IMR-90 (cell line): ENCODE measurements at regions not wholly inside any gene's neighbourhood (a gene's known extent, or its start where the extent isn't known, plus 50 kb on each side); places are given as distances from the start of the nearest gene placed in this dataset.

Experiments used
- ATAC-seq: fragments of 200-7000 bp; cut with Tn5 transposase; 2 replicates; pipeline ENCODE4 v1.9.1; 2020; ENCODE audit warnings: low read depth, mild to moderate bottlenecking, moderate library complexity
- BruUV-seq: library from RNA; stranded (reverse); fragments of 400-500 nt; replicated peaks from 2 replicates; lab custom pipeline; 2021; lab: Mats Ljungman, UMichigan
- CTCF ChIA-PET: fragments of 300-600 bp; formaldehyde crosslinking; extraction: SDS; loops from one replicate; lab custom pipeline; 2021; ENCODE audit warnings: antibody characterized with exemption; lab: Yijun Ruan, JAX
- POLR2A ChIA-PET: fragments of 300-600 bp; sonication (Branson Sonifier 250); formaldehyde crosslinking; loops from one replicate; lab custom pipeline; 2022; ENCODE audit warnings: antibody characterized with exemption; ENCODE audit not compliant: unreplicated experiment; lab: Charles Lee
- DNase-seq: peaks from one replicate; pipeline ENCODE4 v3.0.0; 2013
- H2AFZ ChIP-seq: replicated peaks from 2 replicates; pipeline ENCODE3; 2013; ENCODE audit warnings: low read length, mild to moderate bottlenecking; ENCODE audit not compliant: poor library complexity
- H2AK5ac ChIP-seq: 2 replicates; pipeline ENCODE4 v1.6.1; 2013; ENCODE audit warnings: low read depth, low read length, inconsistent platforms
- H2AK9ac ChIP-seq: replicated peaks from 2 replicates; pipeline ENCODE3; 2013; ENCODE audit warnings: mild to moderate bottlenecking, low read depth, low read length, moderate library complexity; ENCODE audit not compliant: poor library complexity
- H2BK120ac ChIP-seq: 2 replicates; pipeline ENCODE4 v1.6.1; 2013; ENCODE audit warnings: low read depth, low read length, inconsistent platforms
- H2BK15ac ChIP-seq: 3 replicates; pipeline ENCODE4 v1.6.1; 2013; ENCODE audit warnings: low read depth, low read length, inconsistent platforms
- H2BK20ac ChIP-seq: 2 replicates; pipeline ENCODE4 v1.6.1; 2013; ENCODE audit warnings: low read depth, mild to moderate bottlenecking, inconsistent platforms, low read length, moderate library complexity
- H2BK5ac ChIP-seq: 2 replicates; pipeline ENCODE4 v1.6.1; 2013; ENCODE audit warnings: mild to moderate bottlenecking, low read depth, low read length, inconsistent platforms; ENCODE audit not compliant: poor library complexity, severe bottlenecking
- H3K14ac ChIP-seq: replicated peaks from 2 replicates; pipeline ENCODE4 v1.6.1; 2013; ENCODE audit warnings: low read depth, low read length, inconsistent platforms
- H3K18ac ChIP-seq: 2 replicates; pipeline ENCODE4 v1.6.1; 2013; ENCODE audit warnings: low read depth, low read length, control low read depth
- H3K23ac ChIP-seq: 2 replicates; pipeline ENCODE4 v1.6.1; 2013; ENCODE audit warnings: low read depth, low read length, inconsistent platforms
- H3K27ac ChIP-seq: 2 replicates; pipeline ENCODE4 v1.5.1; 2013; ENCODE audit warnings: mild to moderate bottlenecking, control low read depth, low read length; ENCODE audit not compliant: insufficient read depth
- H3K27me3 ChIP-seq: 2 replicates; pipeline ENCODE4 v1.6.1; 2013; ENCODE audit warnings: low read length; ENCODE audit not compliant: control insufficient read depth, insufficient read depth
- H3K36me3 ChIP-seq: 2 replicates; pipeline ENCODE4 v1.6.1; 2013; ENCODE audit warnings: low read length, mixed read lengths; ENCODE audit not compliant: control insufficient read depth, insufficient read depth
- H3K4ac ChIP-seq: 2 replicates; pipeline ENCODE4 v1.6.1; 2013; ENCODE audit warnings: low read depth, low read length, inconsistent platforms
- H3K4me1 ChIP-seq: 2 replicates; pipeline ENCODE4 v1.6.1; 2013; ENCODE audit warnings: low read length, mixed read lengths; ENCODE audit not compliant: control insufficient read depth, insufficient read depth
- H3K4me2 ChIP-seq: 2 replicates; pipeline ENCODE4 v1.6.1; 2013; ENCODE audit warnings: low read depth, mild to moderate bottlenecking, control low read depth, low read length, moderate library complexity
- H3K4me3 ChIP-seq: 2 replicates; pipeline ENCODE4 v1.5.1; 2013; ENCODE audit warnings: low read depth, mild to moderate bottlenecking, control low read depth, low read length, moderate library complexity; ENCODE audit not compliant: insufficient read depth
- H3K56ac ChIP-seq: 2 replicates; pipeline ENCODE4 v1.6.1; 2013; ENCODE audit warnings: low read length, inconsistent platforms; ENCODE audit not compliant: insufficient read depth; ENCODE audit errors: extremely low read depth
- H3K79me1 ChIP-seq, 2 experiments: 2 replicates each; pipeline ENCODE4 v1.6.1; 2013; ENCODE audit warnings: low read length in 2 of 2, inconsistent platforms in 1 of 2, low read depth in 1 of 2
- H3K9ac ChIP-seq: 2 replicates; pipeline ENCODE4 v1.6.1; 2013; ENCODE audit warnings: low read depth, low read length, control low read depth
- H3K9me1 ChIP-seq: 2 replicates; pipeline ENCODE4 v1.6.1; 2013; ENCODE audit warnings: low read length, inconsistent platforms; ENCODE audit not compliant: insufficient read depth
- H3K9me3 ChIP-seq: 2 replicates; pipeline ENCODE4 v1.6.1; 2013; ENCODE audit warnings: low read length; ENCODE audit not compliant: control insufficient read depth, insufficient read depth
- H4K20me1 ChIP-seq: 2 replicates; pipeline ENCODE4 v1.6.1; 2013; ENCODE audit warnings: low read length, inconsistent platforms; ENCODE audit not compliant: insufficient read depth
- H4K5ac ChIP-seq: 2 replicates; pipeline ENCODE4 v1.6.1; 2013; ENCODE audit warnings: mild to moderate bottlenecking, low read depth, low read length, control low read depth
- H4K8ac ChIP-seq, 2 experiments: 2 replicates each; pipeline ENCODE4 v1.6.1; 2013; ENCODE audit warnings: low read depth in 2 of 2, low read length in 2 of 2, control low read depth in 1 of 2, inconsistent platforms in 1 of 2
- H4K91ac ChIP-seq: 2 replicates; pipeline ENCODE4 v1.6.1; 2013; ENCODE audit warnings: low read depth, low read length, inconsistent platforms; ENCODE audit not compliant: insufficient read depth
- BHLHE40 ChIP-seq: fragments of 150-350 bp; IDR thresholded peaks from 2 replicates; pipeline ENCODE4 v1.6.1; 2016; ENCODE audit warnings: mild to moderate bottlenecking, low read depth, low read length
- CEBPB ChIP-seq: IDR thresholded peaks from 2 replicates; pipeline ENCODE4 v1.6.1; 2012; ENCODE audit warnings: low read depth, low read length, improper control_type of control experiment
- CHD1 ChIP-seq: IDR thresholded peaks from 2 replicates; pipeline ENCODE4 v1.6.1; 2012; ENCODE audit warnings: low read depth, low read length, improper control_type of control experiment
- ELK1 ChIP-seq: fragments of 150-350 bp; IDR thresholded peaks from 2 replicates; pipeline ENCODE4 v1.6.1; 2016; ENCODE audit warnings: low read depth, mild to moderate bottlenecking, low read length, moderate library complexity, borderline replicate concordance
- FOS ChIP-seq: fragments of 150-350 bp; IDR thresholded peaks from 2 replicates; pipeline ENCODE4 v1.6.1; 2016; ENCODE audit warnings: low read depth, low read length
- MAFK ChIP-seq: IDR thresholded peaks from 2 replicates; pipeline ENCODE4 v1.6.1; 2012; ENCODE audit warnings: low read depth, low read length, improper control_type of control experiment
- MAZ ChIP-seq: IDR thresholded peaks from 2 replicates; pipeline ENCODE4 v1.6.1; 2012; ENCODE audit warnings: low read depth, mild to moderate bottlenecking, low read length, improper control_type of control experiment, moderate library complexity, borderline replicate concordance
- MXI1 ChIP-seq: IDR thresholded peaks from 2 replicates; pipeline ENCODE4 v1.6.1; 2012; ENCODE audit warnings: low read depth, mild to moderate bottlenecking, low read length, moderate library complexity, borderline replicate concordance
- NFE2L2 ChIP-seq: fragments of 150-350 bp; IDR thresholded peaks from 2 replicates; pipeline ENCODE4 v1.6.1; 2016; ENCODE audit warnings: low read depth, mild to moderate bottlenecking, low read length
- POLR2A ChIP-seq: IDR thresholded peaks from 2 replicates; pipeline ENCODE4 v1.6.1; 2012; ENCODE audit warnings: mild to moderate bottlenecking, low read depth, low read length
- RAD21 ChIP-seq: IDR thresholded peaks from 2 replicates; pipeline ENCODE4 v1.6.1; 2012; ENCODE audit warnings: low read length, improper control_type of control experiment
- RCOR1 ChIP-seq: IDR thresholded peaks from 2 replicates; pipeline ENCODE4 v1.6.1; 2012; ENCODE audit warnings: mild to moderate bottlenecking, low read length, improper control_type of control experiment; ENCODE audit not compliant: insufficient replicate concordance
- RFX5 ChIP-seq: IDR thresholded peaks from 2 replicates; pipeline ENCODE4 v1.8.0; 2012; ENCODE audit warnings: low read depth, mild to moderate bottlenecking, low read length, moderate library complexity
- SMC3 ChIP-seq: fragments of 150-350 bp; IDR thresholded peaks from 2 replicates; pipeline ENCODE4 v1.6.1; 2016; ENCODE audit warnings: low read depth, mild to moderate bottlenecking, antibody characterized with exemption, low read length, moderate library complexity
- USF2 ChIP-seq: fragments of 150-350 bp; IDR thresholded peaks from 2 replicates; pipeline ENCODE4 v1.6.1; 2017; ENCODE audit warnings: mild to moderate bottlenecking, antibody characterized with exemption, low read length, low read depth
- WGBS, 2 experiments: methylation state at CpG; one replicate each; pipeline versions ENCODE4 v1.1.5 to v1.1.7; 2013; ENCODE audit warnings: missing lambda C conversion rate in 2 of 2; ENCODE audit not compliant: insufficient read length in 1 of 2; ENCODE audit errors: extremely low coverage in 2 of 2; 5-methylcytosine and 5-hydroxymethylcytosine counted together
- dilution Hi-C: fragments of 300-500 bp; cut with HindIII; formaldehyde crosslinking; loops from one replicate; pipeline ENCODE4 v1.14.3; 2018; ENCODE audit warnings: low sequenced_read_pairs; ENCODE audit not compliant: unreplicated experiment
- in situ Hi-C: fragments of 300-500 bp; cut with MboI; formaldehyde crosslinking; loops from 3 replicates; pipeline ENCODE4 v1.14.3; 2019; ENCODE audit warnings: low sequenced_read_pairs, inconsistent platforms, mixed read lengths
- intact Hi-C: fragments of 100-400 bp; cut with micrococcal nuclease; formaldehyde crosslinking; loops from 2 replicates; pipeline ENCODE4 v1.10.0; 2022
- TF ChIP-seq, protein P1 (sequence below): conservative IDR thresholded peaks from 2 replicates; pipeline ENCODE4 v1.5.1; 2012; ENCODE audit warnings: mild to moderate bottlenecking, low read depth, low read length, improper control_type of control experiment

GRCh38 chr11:71127806-71128205 is 124.6 kb downstream of the SHANK2 start:
- no peaks in the 10 kb centered on the region for H3K79me1 ChIP-seq
- no TSS peak for BruUV-seq
- no peak overlapping the region for H2BK5ac ChIP-seq
- H3K9me3 ChIP-seq: no peaks in the 10 kb centered on the region
- H3K56ac ChIP-seq: no peak overlapping the region
- no peak overlapping the region for H2AFZ ChIP-seq
- H4K20me1 ChIP-seq: no peaks in the 10 kb centered on the region; the same call in 1 of the 2 replicates
- H3K27me3 ChIP-seq: no peaks in the 10 kb centered on the region
- H3K18ac ChIP-seq: no peak overlapping the region
- dilution Hi-C loops: no loop called here
- no peak overlapping the region for H2AK5ac ChIP-seq
- 87% methylated on average over 3 of the region's 11 CpGs; no CpG with 5 or more reads in 1 of the 2 experiments for WGBS, 2 experiments
- no peak overlapping the region for H3K27ac ChIP-seq
- H3K23ac ChIP-seq: no peak overlapping the region
- no peaks in the 10 kb centered on the region for H3K9me1 ChIP-seq
- H3K14ac ChIP-seq: no peak overlapping the region
- no peak overlapping the region for H2BK15ac ChIP-seq
- in situ Hi-C loops: no loop called here
- H3K4me3 ChIP-seq: no peak overlapping the region
- no peak overlapping the region for H4K91ac ChIP-seq
- peaks cover 8% of the 10 kb centered on the region; the same call in 1 of the 2 replicates for H3K36me3 ChIP-seq
- TF ChIP-seq FOS (no peak), CHD1 (no peak), SMC3 (no peak), ELK1 (no peak), POLR2A (no peak), BHLHE40 (no peak), USF2 (no peak), RCOR1 (no peak), MAZ (no peak), MXI1 (no peak), NFE2L2 (no peak), RFX5 (no peak), MAFK (no peak), RAD21 (no peak), CEBPB (no peak)
- TF ChIP-seq, protein P1, sequence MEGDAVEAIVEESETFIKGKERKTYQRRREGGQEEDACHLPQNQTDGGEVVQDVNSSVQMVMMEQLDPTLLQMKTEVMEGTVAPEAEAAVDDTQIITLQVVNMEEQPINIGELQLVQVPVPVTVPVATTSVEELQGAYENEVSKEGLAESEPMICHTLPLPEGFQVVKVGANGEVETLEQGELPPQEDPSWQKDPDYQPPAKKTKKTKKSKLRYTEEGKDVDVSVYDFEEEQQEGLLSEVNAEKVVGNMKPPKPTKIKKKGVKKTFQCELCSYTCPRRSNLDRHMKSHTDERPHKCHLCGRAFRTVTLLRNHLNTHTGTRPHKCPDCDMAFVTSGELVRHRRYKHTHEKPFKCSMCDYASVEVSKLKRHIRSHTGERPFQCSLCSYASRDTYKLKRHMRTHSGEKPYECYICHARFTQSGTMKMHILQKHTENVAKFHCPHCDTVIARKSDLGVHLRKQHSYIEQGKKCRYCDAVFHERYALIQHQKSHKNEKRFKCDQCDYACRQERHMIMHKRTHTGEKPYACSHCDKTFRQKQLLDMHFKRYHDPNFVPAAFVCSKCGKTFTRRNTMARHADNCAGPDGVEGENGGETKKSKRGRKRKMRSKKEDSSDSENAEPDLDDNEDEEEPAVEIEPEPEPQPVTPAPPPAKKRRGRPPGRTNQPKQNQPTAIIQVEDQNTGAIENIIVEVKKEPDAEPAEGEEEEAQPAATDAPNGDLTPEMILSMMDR: no peak
- no peak overlapping the region for H4K8ac ChIP-seq
- DNase-seq (no peak), ATAC-seq (no peak)
- no peak overlapping the region for H2BK20ac ChIP-seq
- POLR2A ChIA-PET: no interaction called here
- H3K4me1 ChIP-seq: no peaks in the 10 kb centered on the region
- H4K5ac ChIP-seq: no peak overlapping the region
- CTCF ChIA-PET: no interaction called here
- H3K4me2 ChIP-seq: no peak overlapping the region
- intact Hi-C loops: loop anchor here (10.0 kb wide), 2 partner anchors 247 to 297 kb away; no protein-coding TSS in a partner anchor
- H2BK120ac ChIP-seq: no peak overlapping the region
- H3K4ac ChIP-seq: no peak overlapping the region
- H2AK9ac ChIP-seq: no peak overlapping the region
- H3K9ac ChIP-seq: no peak overlapping the region
